HEK293 (cell line): ENCODE measurements at regions not wholly inside any gene's neighbourhood (a gene's known extent, or its start where the extent isn't known, plus 50 kb on each side); places are given as distances from the start of the nearest gene placed in this dataset.

Experiments
- CTCF ChIA-PET: fragments of 350-600 bp; formaldehyde crosslinking; extraction: SDS; loops from one replicate; lab custom pipeline; 2021; ENCODE audit warnings: antibody characterized with exemption; lab: Yijun Ruan, JAX
- POLR2A ChIA-PET: fragments of 300-600 bp; formaldehyde crosslinking; extraction: SDS; loops from one replicate; lab custom pipeline; 2020; ENCODE audit warnings: antibody characterized with exemption, inconsistent platforms; lab: Yijun Ruan, JAX
- H3K27ac ChIP-seq: fragments of 200-500 bp; sonication (Bioruptor generic); 2 replicates; pipeline ENCODE4 v1.5.1; 2014; ENCODE audit warnings: low read depth, low read length, control low read depth, inconsistent platforms; ENCODE audit errors: extremely low read depth
- H3K36me3 ChIP-seq, 2 experiments: fragments of 200-500 bp in 1 of 2; sonication (Bioruptor generic) in 1 of 2; 1 replicate in 1 of 2; 2 replicates in 1 of 2; pipeline ENCODE4 v1.5.1; 2014 to 2017; ENCODE audit warnings: inconsistent platforms in 2 of 2, low read length in 2 of 2; ENCODE audit not compliant: control insufficient read depth in 2 of 2, insufficient read depth in 1 of 2
- H3K4me1 ChIP-seq: fragments of 200-500 bp; sonication (Bioruptor generic); 2 replicates; pipeline ENCODE4 v1.5.1; 2014; ENCODE audit warnings: mild to moderate bottlenecking, low read length, inconsistent platforms; ENCODE audit not compliant: control insufficient read depth, insufficient read depth
- H3K4me3 ChIP-seq: 2 replicates; pipeline ENCODE4 v1.5.1; 2011; ENCODE audit warnings: low read depth, mild to moderate bottlenecking, control low read depth, low read length, moderate library complexity
- H3K9me3 ChIP-seq: fragments of 200-500 bp; sonication (Bioruptor generic); 2 replicates; pipeline ENCODE4 v1.5.1; 2014; ENCODE audit warnings: low read depth, low read length, inconsistent platforms; ENCODE audit not compliant: control insufficient read depth, insufficient read depth
- HOXD13 ChIP-seq: sonication (generic); formaldehyde crosslinking; IDR thresholded peaks from 2 replicates; pipeline ENCODE4 v1.8.0; 2022; ENCODE audit warnings: missing genetic modification reagents, borderline replicate concordance
- KLF17 ChIP-seq: fragments of 450-650 bp; formaldehyde crosslinking; IDR thresholded peaks from 2 replicates; pipeline ENCODE4 v1.5.1; 2016; ENCODE audit warnings: missing biosample characterization, missing genetic modification characterization
- MEIS1 ChIP-seq: sonication (generic); formaldehyde crosslinking; IDR thresholded peaks from 2 replicates; pipeline ENCODE4 v1.8.1; 2022; ENCODE audit warnings: missing genetic modification reagents, mild to moderate bottlenecking, borderline replicate concordance
- PBX3 ChIP-seq: sonication (generic); formaldehyde crosslinking; IDR thresholded peaks from 2 replicates; pipeline ENCODE4 v1.8.1; 2022; ENCODE audit warnings: mild to moderate bottlenecking, moderate library complexity, missing genetic modification reagents
- SCRT2 ChIP-seq: fragments of 450-650 bp; formaldehyde crosslinking; IDR thresholded peaks from 2 replicates; pipeline ENCODE4 v1.5.1; 2016; ENCODE audit warnings: missing biosample characterization, missing genetic modification characterization
- SP2 ChIP-seq: fragments of 450-650 bp; formaldehyde crosslinking; IDR thresholded peaks from 2 replicates; pipeline ENCODE4 v1.5.1; 2016; ENCODE audit warnings: missing biosample characterization, missing genetic modification characterization
- ZBTB1 ChIP-seq: fragments of 450-650 bp; formaldehyde crosslinking; IDR thresholded peaks from 2 replicates; pipeline ENCODE4 v1.5.1; 2016; ENCODE audit warnings: missing biosample characterization, missing genetic modification characterization
- ZNF133 ChIP-seq: fragments of 450-650 bp; formaldehyde crosslinking; IDR thresholded peaks from 2 replicates; pipeline ENCODE4 v1.5.1; 2016; ENCODE audit warnings: missing biosample characterization, missing genetic modification characterization
- ZNF140 ChIP-seq: fragments of 450-650 bp; formaldehyde crosslinking; IDR thresholded peaks from 2 replicates; pipeline ENCODE4 v1.5.1; 2016; ENCODE audit warnings: missing biosample characterization, missing genetic modification characterization
- ZNF221 ChIP-seq: fragments of 450-650 bp; formaldehyde crosslinking; IDR thresholded peaks from 2 replicates; pipeline ENCODE4 v1.5.1; 2017; ENCODE audit warnings: missing biosample characterization, missing genetic modification characterization, borderline replicate concordance
- ZNF23 ChIP-seq: fragments of 450-650 bp; formaldehyde crosslinking; IDR thresholded peaks from 2 replicates; pipeline ENCODE4 v1.5.1; 2016; ENCODE audit warnings: missing biosample characterization, missing genetic modification characterization, borderline replicate concordance
- ZNF248 ChIP-seq: fragments of 450-650 bp; formaldehyde crosslinking; IDR thresholded peaks from 2 replicates; pipeline ENCODE4 v1.5.1; 2017; ENCODE audit warnings: missing biosample characterization, missing genetic modification characterization
- ZNF37A ChIP-seq: fragments of 450-650 bp; IDR thresholded peaks from 2 replicates; pipeline ENCODE4 v1.5.1; 2018; ENCODE audit warnings: missing biosample characterization, missing genetic modification characterization
- ZNF416 ChIP-seq: fragments of 450-650 bp; formaldehyde crosslinking; IDR thresholded peaks from 2 replicates; pipeline ENCODE4 v1.5.1; 2016; ENCODE audit warnings: missing biosample characterization, missing genetic modification characterization
- ZNF423 ChIP-seq: fragments of 450-650 bp; formaldehyde crosslinking; IDR thresholded peaks from 2 replicates; pipeline ENCODE4 v1.5.1; 2016; ENCODE audit warnings: missing biosample characterization, missing genetic modification characterization
- ZNF433 ChIP-seq: fragments of 450-650 bp; formaldehyde crosslinking; IDR thresholded peaks from 2 replicates; pipeline ENCODE4 v1.5.1; 2016; ENCODE audit warnings: missing biosample characterization, missing genetic modification characterization, low read depth
- ZNF510 ChIP-seq: fragments of 450-650 bp; formaldehyde crosslinking; IDR thresholded peaks from 2 replicates; pipeline ENCODE4 v1.5.1; 2018; ENCODE audit warnings: mild to moderate bottlenecking, missing genetic modification characterization, missing biosample characterization; ENCODE audit not compliant: insufficient replicate concordance
- ZNF621 ChIP-seq: fragments of 450-650 bp; formaldehyde crosslinking; IDR thresholded peaks from 2 replicates; pipeline ENCODE4 v1.5.1; 2017; ENCODE audit warnings: missing biosample characterization, missing genetic modification characterization
- ZNF629 ChIP-seq: fragments of 450-650 bp; formaldehyde crosslinking; IDR thresholded peaks from 2 replicates; pipeline ENCODE4 v1.5.1; 2017; ENCODE audit warnings: missing biosample characterization, missing genetic modification characterization
- ZNF654 ChIP-seq: fragments of 450-650 bp; formaldehyde crosslinking; IDR thresholded peaks from 2 replicates; pipeline ENCODE4 v1.5.1; 2016; ENCODE audit warnings: low read depth, missing biosample characterization, missing genetic modification characterization
- ZNF707 ChIP-seq: fragments of 450-650 bp; formaldehyde crosslinking; IDR thresholded peaks from 2 replicates; pipeline ENCODE4 v1.5.1; 2016; ENCODE audit warnings: missing biosample characterization, missing genetic modification characterization
- ZNF747 ChIP-seq: fragments of 450-650 bp; formaldehyde crosslinking; IDR thresholded peaks from 2 replicates; pipeline ENCODE4 v1.5.1; 2016; ENCODE audit warnings: missing biosample characterization, missing genetic modification characterization
- ZNF768 ChIP-seq: fragments of 450-650 bp; formaldehyde crosslinking; IDR thresholded peaks from 2 replicates; pipeline ENCODE4 v1.5.1; 2018; ENCODE audit warnings: missing biosample characterization, mild to moderate bottlenecking, missing genetic modification characterization
- ZNF777 ChIP-seq: fragments of 450-650 bp; formaldehyde crosslinking; IDR thresholded peaks from 2 replicates; pipeline ENCODE4 v1.5.1; 2017; ENCODE audit warnings: missing biosample characterization, missing genetic modification characterization, borderline replicate concordance
- ZNF792 ChIP-seq: fragments of 450-650 bp; formaldehyde crosslinking; IDR thresholded peaks from 2 replicates; pipeline ENCODE4 v1.5.1; 2016; ENCODE audit warnings: missing biosample characterization, missing genetic modification characterization
- ZNF830 ChIP-seq: fragments of 450-650 bp; IDR thresholded peaks from 2 replicates; pipeline ENCODE4 v1.5.0; 2018; ENCODE audit warnings: missing biosample characterization, missing genetic modification characterization, low read depth, mild to moderate bottlenecking, moderate library complexity
- ZNF843 ChIP-seq: fragments of 450-650 bp; formaldehyde crosslinking; IDR thresholded peaks from 2 replicates; pipeline ENCODE4 v1.5.1; 2016; ENCODE audit warnings: missing biosample characterization, missing genetic modification characterization
- TF ChIP-seq, protein P1 (sequence below): fragments of 450-650 bp; formaldehyde crosslinking; IDR thresholded peaks from 2 replicates; pipeline ENCODE4 v1.5.1; 2016; ENCODE audit warnings: missing biosample characterization, missing genetic modification characterization

DNA sequence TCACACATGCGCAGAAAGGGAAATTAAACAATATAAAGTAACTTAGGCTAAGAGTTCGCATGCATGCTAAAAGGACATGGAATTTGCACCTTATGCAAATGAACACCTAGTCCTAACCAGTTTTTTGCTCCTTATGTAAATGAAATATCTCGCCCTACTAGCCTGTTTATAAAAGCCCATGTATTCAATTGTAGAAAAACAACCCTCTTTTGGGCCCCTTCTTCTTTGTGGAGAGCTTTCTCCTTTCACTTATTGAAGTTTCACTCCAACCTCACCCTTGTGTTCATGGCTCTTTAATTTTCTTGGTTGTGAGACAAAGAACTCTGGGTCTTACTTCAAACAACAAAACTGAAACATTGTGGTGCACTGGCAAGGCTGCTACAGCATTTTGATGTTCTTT is 333.4 kb upstream of the ATXN7L3B start:
- ChIA-PET CTCF (no interaction called here), POLR2A (no interaction called here)
- Histone ChIP-seq H3K36me3 (no peaks in the 10 kb centered on the region), H3K4me3 (no peak overlapping the region), H3K27ac (no peak overlapping the region), H3K9me3 (no peaks in the 10 kb centered on the region), H3K4me1 (no peaks in the 10 kb centered on the region)
- TF ChIP-seq ZNF37A = no peak
- no peak for TF ChIP-seq ZNF433 (tag by site-specific recombination)
- no peak for TF ChIP-seq SP2 (tag by site-specific recombination)
- TF ChIP-seq ZNF416 (tag by site-specific recombination) = no peak
- TF ChIP-seq ZBTB1 = no peak

GRCh38 chr12:74227846-74228545 is 309.6 kb upstream of the ATXN7L3B start:
- H3K4me3 ChIP-seq = no peak overlapping the region
- CTCF ChIA-PET = no interaction called here
- no peaks in the 10 kb centered on the region for H3K36me3 ChIP-seq
- POLR2A ChIA-PET = no interaction called here
- H3K4me1 ChIP-seq = no peaks in the 10 kb centered on the region
- TF ChIP-seq HOXD13 (no peak), ZNF747 (no peak), ZNF654 (no peak), ZNF792 (tag by site-specific recombination) (no peak), ZNF777 (tag by site-specific recombination) (no peak), ZNF768 (tag by site-specific recombination) (no peak), ZNF830 (tag by site-specific recombination) (no peak), SCRT2 (tag by site-specific recombination) (no peak), ZNF707 (tag by site-specific recombination) (no peak), ZNF140 (tag by site-specific recombination) (no peak)
- TF ChIP-seq, protein P1, sequence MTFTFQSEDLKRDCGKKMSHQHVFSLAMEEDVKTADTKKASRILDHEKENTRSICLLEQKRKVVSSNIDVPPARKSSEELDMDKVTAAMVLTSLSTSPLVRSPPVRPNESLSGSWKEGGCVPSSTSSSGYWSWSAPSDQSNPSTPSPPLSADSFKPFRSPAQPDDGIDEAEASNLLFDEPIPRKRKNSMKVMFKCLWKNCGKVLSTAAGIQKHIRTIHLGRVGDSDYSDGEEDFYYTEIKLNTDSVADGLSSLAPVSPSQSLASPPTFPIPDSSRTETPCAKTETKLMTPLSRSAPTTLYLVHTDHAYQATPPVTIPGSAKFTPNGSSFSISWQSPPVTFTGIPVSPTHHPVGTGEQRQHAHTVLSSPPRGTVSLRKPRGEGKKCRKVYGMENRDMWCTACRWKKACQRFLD (tag by site-specific recombination) = no peak
- H3K9me3 ChIP-seq = no peaks in the 10 kb centered on the region
- no peak overlapping the region for H3K27ac ChIP-seq

- no peaks in the 10 kb centered on the region for H3K9me3 ChIP-seq
- CTCF ChIA-PET = interaction anchor here (1.0 kb wide), 1 partner anchor 117 kb away, joined by 7 read pairs; no protein-coding TSS in a partner anchor
- no peak overlapping the region for H3K27ac ChIP-seq
- H3K36me3 ChIP-seq = no peaks in the 10 kb centered on the region
- H3K4me1 ChIP-seq = no peaks in the 10 kb centered on the region
- H3K4me3 ChIP-seq = no peak overlapping the region
- POLR2A ChIA-PET = no interaction called here
- TF ChIP-seq ZNF140 (tag by site-specific recombination) (no peak), ZNF621 (tag by site-specific recombination) (no peak), ZNF221 (tag by site-specific recombination) (no peak), ZNF423 (tag by site-specific recombination) (no peak), MEIS1 (CRISPR knock-in tag) (no peak), ZNF133 (tag by site-specific recombination) (no peak), PBX3 (CRISPR knock-in tag) (no peak), ZNF510 (tag by site-specific recombination) (no peak), ZNF843 (tag by site-specific recombination) (no peak), KLF17 (tag by site-specific recombination) (no peak), ZNF248 (no peak), ZNF23 (tag by site-specific recombination) (no peak), ZNF629 (tag by site-specific recombination) (no peak)
Observed at GRCh38 chr12:74229671-74230070, 308.0 kb upstream of the ATXN7L3B start.
